ENCODE measurements at regions not wholly inside any gene's neighbourhood (a gene's known extent, or its start where the extent isn't known, plus 50 kb on each side); places are given as distances from the start of the nearest gene placed in this dataset.

DNA sequence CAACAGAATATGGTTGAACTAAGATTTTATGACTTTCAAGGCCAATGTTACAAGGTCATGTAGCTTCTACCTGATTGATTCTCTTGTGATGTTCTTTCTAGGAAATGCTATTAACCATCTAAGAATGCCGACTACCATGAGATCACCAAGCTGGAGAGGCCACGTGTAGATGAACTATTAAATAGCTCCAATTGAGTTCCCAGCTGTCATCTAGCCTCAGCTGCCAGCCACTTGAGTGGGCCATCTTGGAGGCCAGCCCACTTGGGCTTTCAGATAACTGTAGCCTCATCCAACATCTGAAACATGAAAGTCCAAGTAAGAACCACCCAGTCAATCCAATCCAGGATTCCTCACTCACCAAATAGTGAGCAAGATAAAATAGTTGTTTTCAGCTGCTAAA lies 376.9 kb upstream of the TMEFF2 start:
- no peak for FAIRE-seq
- no peak for ATAC-seq
- CTCF ChIA-PET, result no interaction called here
- no peak overlapping the region for H3K4me3 ChIP-seq
- H3K4me2 ChIP-seq, result no peak overlapping the region
- H3K9me3 ChIP-seq, result no peaks in the 10 kb centered on the region
- WGBS (ENCODE audit: missing lambda C conversion rate), result 67% methylated on average over 2 of the region's 2 CpGs
- no peak overlapping the region for H3K27ac ChIP-seq
- TF ChIP-seq CBX2 (IDR thresholded peaks at IDR 0.05; ENCODE audit: borderline replicate concordance, low read depth), result no peak
- no peak for TF ChIP-seq ZC3H11A (IDR thresholded peaks at IDR 0.05)
- no peak for TF ChIP-seq ESRRA (IDR thresholded peaks at IDR 0.05; ENCODE audit: borderline replicate concordance, low read length)
- no peak for TF ChIP-seq TP53 (CRISPR knock-in tag; IDR thresholded peaks at IDR 0.05)
- TF ChIP-seq, protein P1, sequence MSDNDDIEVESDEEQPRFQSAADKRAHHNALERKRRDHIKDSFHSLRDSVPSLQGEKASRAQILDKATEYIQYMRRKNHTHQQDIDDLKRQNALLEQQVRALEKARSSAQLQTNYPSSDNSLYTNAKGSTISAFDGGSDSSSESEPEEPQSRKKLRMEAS (IDR thresholded peaks at IDR 0.05), result no peak
- TF ChIP-seq GATA3 (IDR thresholded peaks at IDR 0.05; ENCODE audit: borderline replicate concordance), result no peak
- TF ChIP-seq HOXB13 (CRISPR knock-in tag; IDR thresholded peaks at IDR 0.05; ENCODE audit: low read depth), result no peak
- no peak for TF ChIP-seq CHD4 (IDR thresholded peaks at IDR 0.05; ENCODE audit: borderline replicate concordance)
- TF ChIP-seq REST (IDR thresholded peaks at IDR 0.05), result no peak
- no peak for TF ChIP-seq RARB (CRISPR knock-in tag; IDR thresholded peaks at IDR 0.05)
- TF ChIP-seq BCL3 (IDR thresholded peaks at IDR 0.05), result no peak
- no peak for TF ChIP-seq MAFK (IDR thresholded peaks at IDR 0.05; ENCODE audit: partially characterized antibody)
- no peak for TF ChIP-seq ATOH8 (CRISPR knock-in tag; IDR thresholded peaks at IDR 0.05; ENCODE audit: low read depth)
- TF ChIP-seq CBX8 (IDR thresholded peaks at IDR 0.05), result no peak
- TF ChIP-seq, protein P2, sequence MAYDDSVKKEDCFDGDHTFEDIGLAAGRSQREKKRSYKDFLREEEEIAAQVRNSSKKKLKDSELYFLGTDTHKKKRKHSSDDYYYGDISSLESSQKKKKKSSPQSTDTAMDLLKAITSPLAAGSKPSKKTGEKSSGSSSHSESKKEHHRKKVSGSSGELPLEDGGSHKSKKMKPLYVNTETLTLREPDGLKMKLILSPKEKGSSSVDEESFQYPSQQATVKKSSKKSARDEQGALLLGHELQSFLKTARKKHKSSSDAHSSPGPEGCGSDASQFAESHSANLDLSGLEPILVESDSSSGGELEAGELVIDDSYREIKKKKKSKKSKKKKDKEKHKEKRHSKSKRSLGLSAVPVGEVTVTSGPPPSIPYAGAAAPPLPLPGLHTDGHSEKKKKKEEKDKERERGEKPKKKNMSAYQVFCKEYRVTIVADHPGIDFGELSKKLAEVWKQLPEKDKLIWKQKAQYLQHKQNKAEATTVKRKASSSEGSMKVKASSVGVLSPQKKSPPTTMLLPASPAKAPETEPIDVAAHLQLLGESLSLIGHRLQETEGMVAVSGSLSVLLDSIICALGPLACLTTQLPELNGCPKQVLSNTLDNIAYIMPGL (CRISPR knock-in tag; IDR thresholded peaks at IDR 0.05; ENCODE audit: borderline replicate concordance), result no peak
- no peak for TF ChIP-seq RCOR1 (IDR thresholded peaks at IDR 0.05; ENCODE audit: low read depth, low read length)
- DNase-seq (ENCODE audit: low read depth in 1 of 2, low spot score in 1 of 2), result no peak
- POLR2A ChIA-PET, result no interaction called here
- no peaks in the 10 kb centered on the region for H3K4me1 ChIP-seq

DNA sequence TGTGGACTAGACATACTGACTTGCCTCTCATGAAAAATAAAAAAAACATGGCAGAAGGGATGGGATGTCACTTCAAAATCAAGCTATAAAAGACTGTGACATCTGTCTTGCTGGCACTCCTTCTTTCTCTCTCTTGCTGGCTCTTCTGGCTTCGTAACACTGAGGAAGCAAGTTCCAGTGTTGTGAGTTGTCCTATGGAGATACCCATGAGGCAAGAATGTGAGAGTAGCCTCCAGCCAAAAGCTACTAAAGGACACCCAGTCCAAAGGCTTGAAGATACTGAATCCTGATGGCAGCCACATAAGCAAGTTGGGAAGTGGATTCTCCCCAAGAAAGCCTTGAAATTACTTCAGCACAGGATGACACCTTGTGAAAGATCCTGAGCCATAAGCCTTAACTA lies 376.1 kb upstream of the TMEFF2 start:
- DNase-seq (ENCODE audit: low read depth in 1 of 2, low spot score in 1 of 2), result no peak
- FAIRE-seq, result no peak
- no peak overlapping the region for H3K27ac ChIP-seq
- WGBS (ENCODE audit: missing lambda C conversion rate), result 60% methylated on average over 1 of the region's 1 CpG
- H3K4me1 ChIP-seq, result no peaks in the 10 kb centered on the region
- H3K4me2 ChIP-seq, result no peak overlapping the region
- TF ChIP-seq NPAS2 (CRISPR knock-in tag; IDR thresholded peaks at IDR 0.05; ENCODE audit: borderline replicate concordance) (no peak), HES2 (IDR thresholded peaks at IDR 0.05) (no peak), ATOH8 (CRISPR knock-in tag; IDR thresholded peaks at IDR 0.05; ENCODE audit: low read depth) (no peak), CBX2 (IDR thresholded peaks at IDR 0.05; ENCODE audit: borderline replicate concordance, low read depth) (no peak), CHD2 (IDR thresholded peaks at IDR 0.05; ENCODE audit: low read length, partially characterized antibody) (no peak), RCOR1 (IDR thresholded peaks at IDR 0.05; ENCODE audit: low read depth, low read length) (no peak), JUN (IDR thresholded peaks at IDR 0.05) (no peak), EP300 (IDR thresholded peaks at IDR 0.05) (no peak), MAFK (IDR thresholded peaks at IDR 0.05; ENCODE audit: partially characterized antibody) (no peak), TP53 (CRISPR knock-in tag; IDR thresholded peaks at IDR 0.05) (no peak), ZNF302 (CRISPR knock-in tag; IDR thresholded peaks at IDR 0.05) (no peak), ZSCAN20 (CRISPR knock-in tag; IDR thresholded peaks at IDR 0.05) (no peak), FOSB (CRISPR knock-in tag; IDR thresholded peaks at IDR 0.05) (no peak), KDM5A (IDR thresholded peaks at IDR 0.05) (no peak), MAZ (IDR thresholded peaks at IDR 0.05; ENCODE audit: borderline replicate concordance, low read depth, low read length) (no peak), FOXS1 (CRISPR knock-in tag; IDR thresholded peaks at IDR 0.05) (no peak), USF2 (IDR thresholded peaks at IDR 0.05) (no peak)
- H3K4me3 ChIP-seq, result no peak overlapping the region
- no peaks in the 10 kb centered on the region for H3K9me3 ChIP-seq
- ChIA-PET CTCF (no interaction called here), POLR2A (no interaction called here)
- ATAC-seq, result no peak
